H1 (cell line): ENCODE measurements at regions not wholly inside any gene's neighbourhood (a gene's known extent, or its start where the extent isn't known, plus 50 kb on each side); places are given as distances from the start of the nearest gene placed in this dataset.

ENCODE experiments used
- CTCF ChIA-PET: fragments of 300-600 bp; sonication (Branson Sonifier 250); formaldehyde crosslinking; loops from one replicate; lab custom pipeline; 2021; ENCODE audit not compliant: partially characterized antibody; lab: Charles Lee
- POLR2A ChIA-PET: fragments of 300-600 bp; sonication (Branson Sonifier 250); formaldehyde crosslinking; loops from one replicate; lab custom pipeline; 2021; ENCODE audit warnings: inconsistent platforms; ENCODE audit not compliant: partially characterized antibody; lab: Charles Lee
- DNase-seq, 2 experiments: peaks; one replicate each; pipeline versions ENCODE4 v3.0.0 to v3.0.0-alpha.2; 2010 to 2022; ENCODE audit warnings: low spot score in 2 of 2, low read depth in 1 of 2, mixed read lengths in 1 of 2
- FAIRE-seq: peaks from 2 replicates; lab custom pipeline; 2011; peaks lifted over from hg19 to GRCh38; lab: Jason Lieb, UNC
- H2AFZ ChIP-seq: 2 replicates; pipeline ENCODE4 v1.8.1; 2012; ENCODE audit warnings: low read length, inconsistent platforms
- H2AK5ac ChIP-seq: 2 replicates; pipeline ENCODE4 v1.6.1; 2013; ENCODE audit warnings: low read depth, low read length
- H2BK120ac ChIP-seq: replicated peaks from 2 replicates; pipeline ENCODE3; 2013; ENCODE audit warnings: low read depth, low read length, inconsistent platforms
- H2BK12ac ChIP-seq: 2 replicates; pipeline ENCODE4 v1.6.1; 2013; ENCODE audit warnings: low read depth, low read length
- H2BK15ac ChIP-seq: 2 replicates; pipeline ENCODE4 v1.6.1; 2013; ENCODE audit warnings: low read length
- H2BK20ac ChIP-seq: 2 replicates; pipeline ENCODE4 v1.6.1; 2013; ENCODE audit warnings: low read length
- H2BK5ac ChIP-seq: 2 replicates; pipeline ENCODE4 v1.6.1; 2013; ENCODE audit warnings: low read depth, low read length
- H3K14ac ChIP-seq: 2 replicates; pipeline ENCODE4 v1.6.1; 2013; ENCODE audit warnings: inconsistent platforms; ENCODE audit not compliant: insufficient read length
- H3K18ac ChIP-seq: 2 replicates; pipeline ENCODE4 v1.6.1; 2013; ENCODE audit warnings: low read length; ENCODE audit errors: extremely low read depth
- H3K23ac ChIP-seq: 2 replicates; pipeline ENCODE4 v1.6.1; 2013; ENCODE audit warnings: inconsistent platforms; ENCODE audit not compliant: insufficient read length
- H3K23me2 ChIP-seq: 2 replicates; pipeline ENCODE4 v1.6.1; 2013; ENCODE audit warnings: low read depth, low read length
- H3K27ac ChIP-seq: 2 replicates; pipeline ENCODE4 v1.6.1; 2011; ENCODE audit warnings: low read depth, low read length, inconsistent platforms
- H3K27me3 ChIP-seq, 4 experiments: replicated peaks in 1 of 4; 1 replicate in 1 of 4; 2 replicates in 3 of 4; pipeline versions ENCODE4 v1.6.1 to v1.8.1; 2011 to 2013; ENCODE audit warnings: low read length in 3 of 4, mild to moderate bottlenecking in 3 of 4, inconsistent platforms in 2 of 4, mixed read lengths in 2 of 4, moderate library complexity in 1 of 4; ENCODE audit not compliant: control insufficient read depth in 3 of 4, insufficient read depth in 3 of 4; ENCODE audit errors: extremely low read depth in 1 of 4
- H3K36me3 ChIP-seq, 4 experiments: 2 replicates each; pipeline versions ENCODE4 v1.6.1 to v1.8.1; 2011 to 2013; ENCODE audit warnings: mild to moderate bottlenecking in 4 of 4, low read length in 3 of 4, moderate library complexity in 2 of 4, control low read depth in 1 of 4, inconsistent platforms in 1 of 4; ENCODE audit not compliant: insufficient read depth in 4 of 4, control insufficient read depth in 2 of 4
- H3K4ac ChIP-seq: replicated peaks from 2 replicates; pipeline ENCODE3; 2013; ENCODE audit warnings: low read length, low read depth, mixed read lengths, inconsistent platforms; ENCODE audit not compliant: insufficient read length
- H3K4me1 ChIP-seq, 4 experiments: replicated peaks in 1 of 4; 1 replicate in 1 of 4; 2 replicates in 3 of 4; pipeline versions ENCODE4 v1.6.1 to v1.8.1; 2011 to 2013; ENCODE audit warnings: low read length in 3 of 4, inconsistent platforms in 2 of 4, mixed read lengths in 1 of 4; ENCODE audit not compliant: insufficient read depth in 4 of 4, control insufficient read depth in 3 of 4
- H3K4me2 ChIP-seq, 2 experiments: 2 replicates each; pipeline versions ENCODE4 v1.6.1 to v1.8.1; 2011 to 2013; ENCODE audit warnings: low read depth in 2 of 2, low read length in 2 of 2, control low read depth in 1 of 2, inconsistent platforms in 1 of 2, mild to moderate bottlenecking in 1 of 2; ENCODE audit not compliant: insufficient read depth in 1 of 2
- H3K4me3 ChIP-seq, 4 experiments: fragments of 200-600, 300-600 bp in 1 of 4; sonication (generic), shearing (Covaris generic), sonication (Bioruptor Twin) in 1 of 4; 2 replicates each; pipeline versions ENCODE4 v1.5.1 to v1.8.1; 2011 to 2016; ENCODE audit warnings: low read length in 4 of 4, low read depth in 3 of 4, control low read depth in 2 of 4, inconsistent platforms in 2 of 4, mild to moderate bottlenecking in 2 of 4, mixed read lengths in 1 of 4, moderate library complexity in 1 of 4; ENCODE audit not compliant: insufficient read depth in 2 of 4; ENCODE audit errors: extremely low read depth in 1 of 4
- H3K56ac ChIP-seq: replicated peaks from 2 replicates; pipeline ENCODE3; 2013; ENCODE audit warnings: low read depth, mild to moderate bottlenecking, mixed read lengths, low read length, inconsistent platforms; ENCODE audit not compliant: insufficient read length
- H3K79me1 ChIP-seq: 2 replicates; pipeline ENCODE4 v1.6.1; 2013; ENCODE audit warnings: low read depth, low read length, control low read depth
- H3K79me2 ChIP-seq, 2 experiments: 2 replicates each; pipeline versions ENCODE4 v1.6.1 to v1.8.1; 2012 to 2013; ENCODE audit warnings: low read length in 2 of 2, mild to moderate bottlenecking in 2 of 2, inconsistent platforms in 1 of 2; ENCODE audit not compliant: insufficient read depth in 2 of 2, control insufficient read depth in 1 of 2
- H3K9ac ChIP-seq, 4 experiments: replicated peaks in 1 of 4; 1 replicate in 1 of 4; 2 replicates in 3 of 4; pipeline versions ENCODE4 v1.6.1 to v1.8.1; 2011 to 2013; ENCODE audit warnings: low read depth in 3 of 4, low read length in 3 of 4, control low read depth in 2 of 4, mild to moderate bottlenecking in 2 of 4, moderate library complexity in 2 of 4, inconsistent platforms in 1 of 4; ENCODE audit errors: extremely low read depth in 1 of 4
- H3K9me3 ChIP-seq, 2 experiments: 2 replicates each; pipeline versions ENCODE4 v1.6.1 to v1.8.1; 2012 to 2013; ENCODE audit warnings: mild to moderate bottlenecking in 2 of 2, moderate library complexity in 2 of 2, control low read depth in 1 of 2, inconsistent platforms in 1 of 2, low read depth in 1 of 2, low read length in 1 of 2, mixed read lengths in 1 of 2; ENCODE audit not compliant: insufficient read depth in 2 of 2
- H4K20me1 ChIP-seq, 2 experiments: replicated peaks in 1 of 2; 2 replicates each; pipeline versions ENCODE3 to v1.8.1; 2011 to 2013; ENCODE audit warnings: inconsistent platforms in 2 of 2, low read length in 2 of 2, mild to moderate bottlenecking in 1 of 2; ENCODE audit not compliant: insufficient read depth in 2 of 2, control insufficient read depth in 1 of 2
- H4K5ac ChIP-seq: 2 replicates; pipeline ENCODE4 v1.6.1; 2013; ENCODE audit warnings: low read length, low read depth, mixed read lengths, inconsistent platforms; ENCODE audit not compliant: insufficient read length
- H4K8ac ChIP-seq: 2 replicates; pipeline ENCODE4 v1.8.0; 2013; ENCODE audit warnings: mild to moderate bottlenecking, moderate library complexity, low read length, inconsistent platforms; ENCODE audit not compliant: insufficient read depth; ENCODE audit errors: extremely low read depth
- H4K91ac ChIP-seq: replicated peaks from 2 replicates; pipeline ENCODE3; 2013; ENCODE audit warnings: low read length, mixed read lengths, inconsistent platforms; ENCODE audit not compliant: insufficient read length
- CHD2 ChIP-seq: IDR thresholded peaks from 2 replicates; pipeline ENCODE4 v1.6.1; 2012; ENCODE audit warnings: low read length, improper control_type of control experiment
- CREB1 ChIP-seq: IDR thresholded peaks from 2 replicates; pipeline ENCODE4 v1.6.1; 2012; ENCODE audit warnings: inconsistent platforms
- USF2 ChIP-seq: IDR thresholded peaks from 2 replicates; pipeline ENCODE4 v1.6.1; 2011; ENCODE audit warnings: low read length, improper control_type of control experiment
- WGBS, 2 experiments: shearing (Covaris generic) in 1 of 2; methylation state at CpG; one replicate each; pipeline versions ENCODE4 v1.1.6 to v1.1.7; 2013 to 2015; ENCODE audit warnings: low lambda C conversion rate in 2 of 2, mixed read lengths in 2 of 2, inconsistent platforms in 1 of 2, low coverage in 1 of 2, missing lambda C conversion rate in 1 of 2; ENCODE audit not compliant: insufficient replicate concordance in 2 of 2, insufficient coverage in 1 of 2, insufficient read length in 1 of 2; ENCODE audit errors: extremely low coverage in 1 of 2, missing lambda C conversion rate in 1 of 2; 5-methylcytosine and 5-hydroxymethylcytosine counted together

GRCh38 chr3:74415731-74416130 lies 198.7 kb downstream of the CNTN3 start:
- Histone ChIP-seq H4K91ac (no peak overlapping the region), H2BK20ac (no peak overlapping the region), H3K14ac (no peak overlapping the region), H2AFZ (no peak overlapping the region), H3K79me2 (no peaks in the 10 kb centered on the region), H2BK120ac (no peak overlapping the region), H3K9me3 (no peaks in the 10 kb centered on the region), H2AK5ac (no peak overlapping the region), H2BK12ac (no peak overlapping the region), H3K4ac (no peak overlapping the region), H3K27me3 (no peaks in the 10 kb centered on the region), H2BK5ac (no peak overlapping the region), H3K9ac (no peak overlapping the region), H2BK15ac (no peak overlapping the region), H3K23ac (no peak overlapping the region), H3K4me2 (no peak overlapping the region; a peak in 1 of 4 replicates), H4K8ac (no peak overlapping the region), H3K79me1 (no peaks in the 10 kb centered on the region), H3K56ac (no peak overlapping the region), H3K4me1 (peaks cover 0 to 3% (median 0%) of the 10 kb centered on the region in 4 experiments; a peak in 2 of 7 replicates), H3K4me3 (no peak overlapping the region; a peak in 1 of 8 replicates), H3K27ac (no peak overlapping the region), H3K18ac (no peak overlapping the region), H3K23me2 (no peaks in the 10 kb centered on the region), H3K36me3 (no peaks in the 10 kb centered on the region), H4K20me1 (no peaks in the 10 kb centered on the region), H4K5ac (no peak overlapping the region)
- ChIA-PET CTCF (interaction anchor here (0.6 kb wide), 1 partner anchor 87 kb away, joined by 3 read pairs; no protein-coding TSS in a partner anchor), POLR2A (no interaction called here)
- DNase-seq (peak in 1 of 2 experiments; percentile 45), FAIRE-seq (peak; percentile 55)
- TF ChIP-seq USF2 (peak; percentile 45; the same call in 1 of the 2 replicates), CHD2 (no peak), CREB1 (no peak)
- WGBS, 2 experiments, result 73% methylated on average over 3 of the region's 3 CpGs; no CpG with 5 or more reads in 1 of the 2 experiments
